Neural progenitor cell (in vitro differentiated cells): ENCODE measurements at regions not wholly inside any gene's neighbourhood (a gene's known extent, or its start where the extent isn't known, plus 50 kb on each side); places are given as distances from the start of the nearest gene placed in this dataset.

Source experiments
- DNase-seq: peaks from one replicate; pipeline ENCODE4 v3.0.0-alpha.2; 2016; ENCODE audit warnings: low spot score
- H2AFZ ChIP-seq: fragments of 200-600 bp; sonication (generic); replicated peaks from 2 replicates; pipeline ENCODE4 v1.6.1; 2016; ENCODE audit warnings: antibody characterized with exemption
- H3F3A ChIP-seq: fragments of 200-600 bp; sonication (generic); 2 replicates; pipeline ENCODE4 v1.6.1; 2016; ENCODE audit warnings: antibody characterized with exemption, low read depth
- H3K27ac ChIP-seq: fragments of 200-600 bp; sonication (generic); 2 replicates; pipeline ENCODE4 v1.5.1; 2016; ENCODE audit warnings: mild to moderate bottlenecking
- H3K27me3 ChIP-seq: fragments of 200-600 bp; sonication (generic); 2 replicates; pipeline ENCODE4 v1.6.1; 2016; ENCODE audit warnings: mild to moderate bottlenecking, moderate library complexity
- H3K36me3 ChIP-seq: fragments of 200-600 bp; sonication (generic); 2 replicates; pipeline ENCODE4 v1.5.1; 2016
- H3K4me1 ChIP-seq: fragments of 200-600 bp; sonication (generic); 2 replicates; pipeline ENCODE4 v1.6.1; 2016; ENCODE audit warnings: mixed run types
- H3K4me2 ChIP-seq: fragments of 200-600 bp; sonication (generic); 2 replicates; pipeline ENCODE4 v1.6.1; 2016
- H3K4me3 ChIP-seq: fragments of 200-600 bp; sonication (generic); 2 replicates; pipeline ENCODE4 v1.5.1; 2016
- H3K79me2 ChIP-seq: fragments of 200-600 bp; sonication (generic); 2 replicates; pipeline ENCODE4 v1.6.1; 2016; ENCODE audit warnings: low read depth
- H3K9ac ChIP-seq: fragments of 200-600 bp; sonication (generic); 2 replicates; pipeline ENCODE4 v1.6.1; 2016
- H3K9me3 ChIP-seq: fragments of 200-600 bp; sonication (generic); 2 replicates; pipeline ENCODE4 v1.5.1; 2016; ENCODE audit warnings: low read depth
- H4K20me1 ChIP-seq: fragments of 200-600 bp; sonication (generic); 2 replicates; pipeline ENCODE4 v1.6.1; 2016; ENCODE audit warnings: low read depth
- H3K27ac Mint-ChIP-seq: 3 replicates; pipeline ENCODE4 v1.8.0; 2021; ENCODE audit warnings: mixed read lengths
- H3K27me3 Mint-ChIP-seq: 2 replicates; pipeline ENCODE4 v1.8.0; 2022; ENCODE audit warnings: low read depth, mild to moderate bottlenecking, inconsistent platforms, moderate library complexity, mixed read lengths; ENCODE audit not compliant: insufficient read depth
- H3K36me3 Mint-ChIP-seq: 3 replicates; pipeline ENCODE4 v1.8.0; 2021; ENCODE audit warnings: mixed read lengths
- H3K4me1 Mint-ChIP-seq: 3 replicates; pipeline ENCODE4 v1.8.0; 2021; ENCODE audit warnings: mixed read lengths
- H3K4me3 Mint-ChIP-seq: 3 replicates; pipeline ENCODE4 v1.8.0; 2021; ENCODE audit warnings: mild to moderate bottlenecking, moderate library complexity, mixed read lengths
- H3K9me3 Mint-ChIP-seq: 3 replicates; pipeline ENCODE4 v1.8.0; 2020; ENCODE audit warnings: mixed read lengths
- EZH2 ChIP-seq: fragments of 200-600 bp; sonication (generic); IDR thresholded peaks from 2 replicates; pipeline ENCODE4 v1.6.1; 2017; ENCODE audit warnings: antibody characterized with exemption, mild to moderate bottlenecking, moderate library complexity
- EZH2phosphoT487 ChIP-seq: fragments of 200-600 bp; sonication (generic); IDR thresholded peaks from 2 replicates; pipeline ENCODE4 v1.6.1; 2017; ENCODE audit warnings: antibody characterized with exemption
- TF ChIP-seq, protein P1 (sequence below): fragments of 200-600 bp; sonication (generic); IDR thresholded peaks from 2 replicates; pipeline ENCODE4 v1.5.1; 2017; ENCODE audit warnings: antibody characterized with exemption, mild to moderate bottlenecking

DNA sequence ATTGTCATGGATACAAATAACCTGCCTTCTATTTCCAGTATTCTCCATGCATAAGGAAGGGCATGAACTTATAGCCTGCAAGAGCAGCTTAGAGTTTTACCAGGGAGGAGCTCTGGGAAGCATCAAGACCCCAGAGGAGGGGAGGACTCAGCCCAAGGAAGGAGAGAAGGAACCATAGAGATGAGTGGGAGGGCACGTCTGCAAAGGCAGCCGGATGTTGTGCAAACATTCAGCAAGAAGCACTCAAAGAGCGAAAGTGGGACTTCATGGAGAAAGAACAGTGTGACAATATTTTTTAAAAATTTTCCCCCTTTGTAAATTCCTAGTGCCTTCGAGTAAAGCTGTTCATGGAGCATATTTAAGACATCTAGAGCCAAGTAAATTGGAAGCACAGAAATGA lies 270.1 kb upstream of the PTGER4 start:
- no peak overlapping the region for H3K4me2 ChIP-seq
- no peaks in the 10 kb centered on the region for H3K9me3 Mint-ChIP-seq
- H3K27me3 ChIP-seq: no peaks in the 10 kb centered on the region
- DNase-seq: no peak
- no peaks in the 10 kb centered on the region for H3K4me1 ChIP-seq
- no peaks in the 10 kb centered on the region for H3K36me3 Mint-ChIP-seq
- no peak overlapping the region for H3K27ac ChIP-seq
- H3K4me3 Mint-ChIP-seq: no peak overlapping the region
- no peak overlapping the region for H3K9ac ChIP-seq
- H3K79me2 ChIP-seq: no peaks in the 10 kb centered on the region
- H3K9me3 ChIP-seq: no peaks in the 10 kb centered on the region
- no peak overlapping the region for H2AFZ ChIP-seq
- no peaks in the 10 kb centered on the region for H3K4me1 Mint-ChIP-seq
- H3K27ac Mint-ChIP-seq: no peak overlapping the region
- H3F3A ChIP-seq: no peaks in the 10 kb centered on the region
- H3K4me3 ChIP-seq: no peak overlapping the region
- TF ChIP-seq EZH2: no peak
- TF ChIP-seq, protein P1, sequence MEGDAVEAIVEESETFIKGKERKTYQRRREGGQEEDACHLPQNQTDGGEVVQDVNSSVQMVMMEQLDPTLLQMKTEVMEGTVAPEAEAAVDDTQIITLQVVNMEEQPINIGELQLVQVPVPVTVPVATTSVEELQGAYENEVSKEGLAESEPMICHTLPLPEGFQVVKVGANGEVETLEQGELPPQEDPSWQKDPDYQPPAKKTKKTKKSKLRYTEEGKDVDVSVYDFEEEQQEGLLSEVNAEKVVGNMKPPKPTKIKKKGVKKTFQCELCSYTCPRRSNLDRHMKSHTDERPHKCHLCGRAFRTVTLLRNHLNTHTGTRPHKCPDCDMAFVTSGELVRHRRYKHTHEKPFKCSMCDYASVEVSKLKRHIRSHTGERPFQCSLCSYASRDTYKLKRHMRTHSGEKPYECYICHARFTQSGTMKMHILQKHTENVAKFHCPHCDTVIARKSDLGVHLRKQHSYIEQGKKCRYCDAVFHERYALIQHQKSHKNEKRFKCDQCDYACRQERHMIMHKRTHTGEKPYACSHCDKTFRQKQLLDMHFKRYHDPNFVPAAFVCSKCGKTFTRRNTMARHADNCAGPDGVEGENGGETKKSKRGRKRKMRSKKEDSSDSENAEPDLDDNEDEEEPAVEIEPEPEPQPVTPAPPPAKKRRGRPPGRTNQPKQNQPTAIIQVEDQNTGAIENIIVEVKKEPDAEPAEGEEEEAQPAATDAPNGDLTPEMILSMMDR: no peak
- TF ChIP-seq EZH2phosphoT487: no peak
- no peaks in the 10 kb centered on the region for H3K36me3 ChIP-seq
- H4K20me1 ChIP-seq: no peaks in the 10 kb centered on the region
- H3K27me3 Mint-ChIP-seq: no peaks in the 10 kb centered on the region

- Histone ChIP-seq H2AFZ (no peak overlapping the region), H3K4me1 (no peaks in the 10 kb centered on the region), H3K9ac (no peak overlapping the region), H3K4me3 (no peak overlapping the region), H3K27me3 (no peaks in the 10 kb centered on the region), H3K36me3 (no peaks in the 10 kb centered on the region), H3K4me2 (no peak overlapping the region), H3F3A (no peaks in the 10 kb centered on the region), H4K20me1 (no peaks in the 10 kb centered on the region), H3K27ac (no peak overlapping the region), H3K79me2 (no peaks in the 10 kb centered on the region), H3K9me3 (no peaks in the 10 kb centered on the region)
- H3K4me3 Mint-ChIP-seq: no peak overlapping the region
- no peaks in the 10 kb centered on the region for H3K9me3 Mint-ChIP-seq
- H3K4me1 Mint-ChIP-seq: no peaks in the 10 kb centered on the region
- TF ChIP-seq EZH2 (no peak), EZH2phosphoT487 (no peak)
- TF ChIP-seq, protein P1: no peak
- H3K27me3 Mint-ChIP-seq: no peaks in the 10 kb centered on the region
- no peak for DNase-seq
- no peaks in the 10 kb centered on the region for H3K36me3 Mint-ChIP-seq
- H3K27ac Mint-ChIP-seq: no peak overlapping the region
Observed at GRCh38 chr5:40406741-40407211, 272.9 kb upstream of the PTGER4 start.

GRCh38 chr5:40405996-40406740 lies 273.5 kb upstream of the PTGER4 start:
- no peaks in the 10 kb centered on the region for H3K9me3 ChIP-seq
- no peak overlapping the region for H3K4me3 Mint-ChIP-seq
- no peaks in the 10 kb centered on the region for H3K27me3 Mint-ChIP-seq
- no peak overlapping the region for H3K27ac ChIP-seq
- no peak for DNase-seq
- H3K79me2 ChIP-seq: no peaks in the 10 kb centered on the region
- H3K4me3 ChIP-seq: no peak overlapping the region
- TF ChIP-seq EZH2phosphoT487 (no peak), EZH2 (no peak)
- TF ChIP-seq, protein P1: no peak
- H3F3A ChIP-seq: no peaks in the 10 kb centered on the region
- H3K4me1 Mint-ChIP-seq: no peaks in the 10 kb centered on the region
- H2AFZ ChIP-seq: no peak overlapping the region
- H3K9me3 Mint-ChIP-seq: no peaks in the 10 kb centered on the region
- H3K36me3 Mint-ChIP-seq: no peaks in the 10 kb centered on the region
- no peaks in the 10 kb centered on the region for H3K27me3 ChIP-seq
- no peak overlapping the region for H3K9ac ChIP-seq
- no peaks in the 10 kb centered on the region for H3K36me3 ChIP-seq
- H3K4me1 ChIP-seq: no peaks in the 10 kb centered on the region
- no peaks in the 10 kb centered on the region for H4K20me1 ChIP-seq
- no peak overlapping the region for H3K4me2 ChIP-seq
- H3K27ac Mint-ChIP-seq: no peak overlapping the region
